SU-DHL-6 (cell line): ENCODE measurements at regions not wholly inside any gene's neighbourhood (a gene's known extent, or its start where the extent isn't known, plus 50 kb on each side); places are given as distances from the start of the nearest gene placed in this dataset.

ENCODE experiments used
- H2AFZ ChIP-seq: fragments of 200-600 bp; sonication (generic); 2 replicates; pipeline ENCODE4 v1.6.1; 2014; ENCODE audit warnings: low read depth, mild to moderate bottlenecking, moderate library complexity, mixed read lengths, antibody characterized with exemption, low read length; ENCODE audit not compliant: severe bottlenecking
- H3F3A ChIP-seq: fragments of 200-600 bp; shearing (Covaris generic); 2 replicates; pipeline ENCODE4 v1.6.0; 2016; ENCODE audit warnings: antibody characterized with exemption, mild to moderate bottlenecking; ENCODE audit not compliant: insufficient read depth
- H3K27ac ChIP-seq: fragments of 200-600 bp; sonication (generic); 2 replicates; pipeline ENCODE4 v1.5.1; 2016; ENCODE audit warnings: low read depth, mild to moderate bottlenecking, low read length, moderate library complexity, mixed read lengths
- H3K27me3 ChIP-seq: fragments of 200-600 bp; sonication (generic), shearing (Covaris generic); 2 replicates; pipeline ENCODE4 v1.6.0; 2014; ENCODE audit warnings: mild to moderate bottlenecking, low read length
- H3K36me3 ChIP-seq: fragments of 200-600 bp; sonication (generic); 2 replicates; pipeline ENCODE4 v1.6.1; 2014; ENCODE audit warnings: mild to moderate bottlenecking, low read length, mixed read lengths
- H3K4me2 ChIP-seq: fragments of 300-600, 200-600 bp; shearing (Covaris generic), sonication (generic); 2 replicates; pipeline ENCODE4 v1.6.0; 2014; ENCODE audit warnings: low read length, low read depth, mild to moderate bottlenecking; ENCODE audit not compliant: poor library complexity, severe bottlenecking
- H3K4me3 ChIP-seq: fragments of 200-600 bp; sonication (generic); 2 replicates; pipeline ENCODE4 v1.5.1; 2014; ENCODE audit warnings: antibody characterized with exemption, low read length, mild to moderate bottlenecking, mixed read lengths; ENCODE audit not compliant: insufficient read depth, poor library complexity, severe bottlenecking
- H3K79me2 ChIP-seq: fragments of 200-600 bp; sonication (generic); 2 replicates; pipeline ENCODE4 v1.6.1; 2014; ENCODE audit warnings: mild to moderate bottlenecking, low read length, moderate library complexity; ENCODE audit not compliant: insufficient read depth
- H3K9ac ChIP-seq: fragments of 200-600 bp; sonication (generic); 2 replicates; pipeline ENCODE4 v1.7.0; 2014; ENCODE audit warnings: mild to moderate bottlenecking, low read length
- H3K9me2 ChIP-seq: fragments of 200-600 bp; sonication (generic); replicated peaks from 2 replicates; pipeline ENCODE4 v1.6.1; 2014; ENCODE audit warnings: low read length; ENCODE audit not compliant: insufficient read depth
- H3K9me3 ChIP-seq: fragments of 200-600 bp; sonication (generic); 2 replicates; pipeline ENCODE4 v1.6.1; 2014; ENCODE audit warnings: low read length, mixed read lengths; ENCODE audit not compliant: insufficient read depth
- H4K20me1 ChIP-seq: fragments of 200-600 bp; sonication (generic); 2 replicates; pipeline ENCODE4 v1.6.1; 2014; ENCODE audit warnings: low read depth, mild to moderate bottlenecking, antibody characterized with exemption, low read length, moderate library complexity, mixed read lengths
- EZH2phosphoT487 ChIP-seq: fragments of 200-600 bp; sonication (generic), shearing (Covaris generic); conservative IDR thresholded peaks from 2 replicates; pipeline ENCODE4 v1.6.1; 2018; ENCODE audit warnings: mild to moderate bottlenecking, antibody characterized with exemption, low read length, moderate library complexity, mixed read lengths
- TF ChIP-seq, protein P1 (sequence below): fragments of 200-600 bp; sonication (generic); IDR thresholded peaks from one replicate; pipeline ENCODE4 v1.5.1; 2017; ENCODE audit warnings: antibody characterized with exemption, mild to moderate bottlenecking, low read length, moderate library complexity; ENCODE audit not compliant: insufficient read depth, poor library complexity, severe bottlenecking

GRCh38 chr3:177418787-177419186 is 221.5 kb upstream of the TBL1XR1 start:
- Histone ChIP-seq H3K27me3 (no peaks in the 10 kb centered on the region), H3K9me2 (no peaks in the 10 kb centered on the region), H2AFZ (no peak overlapping the region), H3K9me3 (no peaks in the 10 kb centered on the region), H3K4me3 (no peak overlapping the region), H3K79me2 (no peaks in the 10 kb centered on the region), H3K36me3 (no peaks in the 10 kb centered on the region), H3F3A (no peaks in the 10 kb centered on the region), H3K27ac (no peak overlapping the region), H4K20me1 (no peaks in the 10 kb centered on the region), H3K9ac (no peak overlapping the region), H3K4me2 (no peak overlapping the region)
- TF ChIP-seq EZH2phosphoT487, result no peak
- TF ChIP-seq, protein P1, sequence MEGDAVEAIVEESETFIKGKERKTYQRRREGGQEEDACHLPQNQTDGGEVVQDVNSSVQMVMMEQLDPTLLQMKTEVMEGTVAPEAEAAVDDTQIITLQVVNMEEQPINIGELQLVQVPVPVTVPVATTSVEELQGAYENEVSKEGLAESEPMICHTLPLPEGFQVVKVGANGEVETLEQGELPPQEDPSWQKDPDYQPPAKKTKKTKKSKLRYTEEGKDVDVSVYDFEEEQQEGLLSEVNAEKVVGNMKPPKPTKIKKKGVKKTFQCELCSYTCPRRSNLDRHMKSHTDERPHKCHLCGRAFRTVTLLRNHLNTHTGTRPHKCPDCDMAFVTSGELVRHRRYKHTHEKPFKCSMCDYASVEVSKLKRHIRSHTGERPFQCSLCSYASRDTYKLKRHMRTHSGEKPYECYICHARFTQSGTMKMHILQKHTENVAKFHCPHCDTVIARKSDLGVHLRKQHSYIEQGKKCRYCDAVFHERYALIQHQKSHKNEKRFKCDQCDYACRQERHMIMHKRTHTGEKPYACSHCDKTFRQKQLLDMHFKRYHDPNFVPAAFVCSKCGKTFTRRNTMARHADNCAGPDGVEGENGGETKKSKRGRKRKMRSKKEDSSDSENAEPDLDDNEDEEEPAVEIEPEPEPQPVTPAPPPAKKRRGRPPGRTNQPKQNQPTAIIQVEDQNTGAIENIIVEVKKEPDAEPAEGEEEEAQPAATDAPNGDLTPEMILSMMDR, result no peak

GRCh38 chr3:177419904-177420601 is 222.8 kb upstream of the TBL1XR1 start:
- Histone ChIP-seq H3K27me3 (no peaks in the 10 kb centered on the region), H3K27ac (no peak overlapping the region), H3K79me2 (no peaks in the 10 kb centered on the region), H4K20me1 (no peaks in the 10 kb centered on the region), H3K36me3 (no peaks in the 10 kb centered on the region), H3K9ac (no peak overlapping the region), H3F3A (no peaks in the 10 kb centered on the region), H3K9me2 (no peaks in the 10 kb centered on the region), H3K4me3 (no peak overlapping the region), H2AFZ (no peak overlapping the region), H3K9me3 (no peaks in the 10 kb centered on the region), H3K4me2 (no peak overlapping the region)
- no peak for TF ChIP-seq EZH2phosphoT487
- TF ChIP-seq, protein P1, result no peak

DNA sequence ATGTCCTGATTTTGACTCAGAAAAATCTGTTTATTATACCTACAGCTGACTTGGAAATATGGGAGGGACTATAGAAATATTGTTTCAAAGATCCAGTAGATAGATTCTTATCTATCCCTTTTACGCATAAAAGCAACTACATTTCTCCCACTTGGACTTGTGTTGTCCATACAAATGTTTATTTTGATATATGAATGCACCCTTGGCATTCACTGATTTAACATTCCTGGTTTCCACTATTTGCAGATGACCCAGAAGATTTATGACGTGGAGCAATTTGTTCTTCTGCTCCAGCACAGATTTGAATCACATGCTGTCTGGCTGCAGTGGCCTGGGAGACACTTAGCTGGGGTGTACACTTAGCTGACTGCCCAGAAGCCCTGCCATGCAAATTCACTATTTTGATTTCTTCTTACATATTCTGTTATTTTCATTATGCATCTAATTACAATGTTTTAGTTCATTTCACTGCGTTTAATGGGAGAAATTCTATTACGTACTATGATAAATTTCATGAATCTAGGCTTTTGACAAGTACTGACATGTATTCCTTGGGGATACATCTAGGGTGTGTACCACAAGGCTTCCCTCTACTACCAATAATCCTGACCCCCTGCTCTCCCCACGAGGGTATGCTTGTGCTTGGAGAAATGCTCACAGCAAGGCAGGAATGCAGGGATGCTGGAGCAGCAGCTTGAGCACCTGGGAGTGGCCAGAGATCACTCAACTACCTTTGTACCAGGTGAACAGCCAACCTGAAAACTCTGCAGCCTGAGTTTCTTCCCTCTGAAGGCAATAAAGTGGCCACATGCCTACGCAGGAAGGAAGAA is 223.6 kb upstream of the TBL1XR1 start:
- Histone ChIP-seq H4K20me1 (no peaks in the 10 kb centered on the region), H3K27me3 (no peaks in the 10 kb centered on the region), H2AFZ (no peak overlapping the region), H3K9me2 (no peaks in the 10 kb centered on the region), H3K27ac (no peak overlapping the region), H3K4me3 (no peak overlapping the region), H3F3A (no peaks in the 10 kb centered on the region), H3K4me2 (no peak overlapping the region), H3K9me3 (no peaks in the 10 kb centered on the region), H3K36me3 (no peaks in the 10 kb centered on the region), H3K9ac (no peak overlapping the region), H3K79me2 (no peaks in the 10 kb centered on the region)
- TF ChIP-seq EZH2phosphoT487, result no peak
- TF ChIP-seq, protein P1, result no peak
